ENCODE measurements at regions not wholly inside any gene's neighbourhood (a gene's known extent, or its start where the extent isn't known, plus 50 kb on each side); places are given as distances from the start of the nearest gene placed in this dataset.

DNA sequence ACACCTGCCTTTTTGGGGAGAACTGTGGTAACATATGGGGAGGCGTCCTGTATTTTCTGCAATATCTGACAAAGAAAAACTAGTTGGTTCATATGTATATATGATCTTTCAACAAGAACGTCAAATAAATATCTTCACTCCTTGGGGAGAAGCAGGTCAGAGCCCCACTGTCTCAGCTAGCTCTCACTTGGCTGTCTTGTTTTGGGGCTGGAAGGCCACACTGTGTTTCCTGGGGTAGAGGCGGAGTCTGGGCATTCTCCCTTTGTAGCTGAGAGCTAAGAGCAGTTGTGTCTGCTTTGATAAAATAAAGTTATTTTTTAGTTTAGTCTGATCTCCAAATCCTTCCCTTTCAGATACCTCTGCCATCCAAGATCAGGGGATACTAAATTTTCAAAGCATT lies 83.9 kb upstream of the IGFBP3 start:
- Histone ChIP-seq H3K4me1 (ENCODE audit: insufficient read depth, low read length) (peaks cover 15% of the 10 kb centered on the region), H3K36me3 (ENCODE audit: insufficient read depth, low read length) (no peaks in the 10 kb centered on the region), H3K4me3 (ENCODE audit: insufficient read depth, low read depth, low read length) (no peak overlapping the region), H3K79me2 (ENCODE audit: insufficient read depth, low read length) (no peaks in the 10 kb centered on the region), H3K9me3 (ENCODE audit: insufficient read depth, low read depth, low read length) (no peaks in the 10 kb centered on the region), H3K4me2 (ENCODE audit: low read length) (peak overlapping the region; percentile 37), H3K27ac (ENCODE audit: low read depth, low read length) (no peak overlapping the region), H4K20me1 (ENCODE audit: insufficient read depth, low read length) (no peaks in the 10 kb centered on the region), H3K27me3 (ENCODE audit: insufficient read depth, low read length) (no peaks in the 10 kb centered on the region), H3K9ac (ENCODE audit: low read length) (no peak overlapping the region), H2AFZ (ENCODE audit: low read depth, low read length) (no peak overlapping the region)
- FAIRE-seq (no peak), DNase-seq (ENCODE audit: low read depth) (no peak)
- no peaks in the 10 kb centered on the region for H3K27me3 Mint-ChIP-seq (ENCODE audit: low read depth, unreplicated experiment)
- no peaks in the 10 kb centered on the region for H3K36me3 Mint-ChIP-seq (ENCODE audit: low read depth, unreplicated experiment)
- H3K4me1 Mint-ChIP-seq (ENCODE audit: low read depth, unreplicated experiment) = peaks cover 19% of the 10 kb centered on the region
- peaks cover 3% of the 10 kb centered on the region for H3K9me3 Mint-ChIP-seq (ENCODE audit: unreplicated experiment)
- H3K27ac Mint-ChIP-seq (ENCODE audit: unreplicated experiment) = no peak overlapping the region
- no peak overlapping the region for H3K4me3 Mint-ChIP-seq (ENCODE audit: unreplicated experiment)
- TF ChIP-seq EZH2 (IDR thresholded peaks at IDR 0.05; ENCODE audit: insufficient read depth, low read length) = no peak
- TF ChIP-seq, protein P1, sequence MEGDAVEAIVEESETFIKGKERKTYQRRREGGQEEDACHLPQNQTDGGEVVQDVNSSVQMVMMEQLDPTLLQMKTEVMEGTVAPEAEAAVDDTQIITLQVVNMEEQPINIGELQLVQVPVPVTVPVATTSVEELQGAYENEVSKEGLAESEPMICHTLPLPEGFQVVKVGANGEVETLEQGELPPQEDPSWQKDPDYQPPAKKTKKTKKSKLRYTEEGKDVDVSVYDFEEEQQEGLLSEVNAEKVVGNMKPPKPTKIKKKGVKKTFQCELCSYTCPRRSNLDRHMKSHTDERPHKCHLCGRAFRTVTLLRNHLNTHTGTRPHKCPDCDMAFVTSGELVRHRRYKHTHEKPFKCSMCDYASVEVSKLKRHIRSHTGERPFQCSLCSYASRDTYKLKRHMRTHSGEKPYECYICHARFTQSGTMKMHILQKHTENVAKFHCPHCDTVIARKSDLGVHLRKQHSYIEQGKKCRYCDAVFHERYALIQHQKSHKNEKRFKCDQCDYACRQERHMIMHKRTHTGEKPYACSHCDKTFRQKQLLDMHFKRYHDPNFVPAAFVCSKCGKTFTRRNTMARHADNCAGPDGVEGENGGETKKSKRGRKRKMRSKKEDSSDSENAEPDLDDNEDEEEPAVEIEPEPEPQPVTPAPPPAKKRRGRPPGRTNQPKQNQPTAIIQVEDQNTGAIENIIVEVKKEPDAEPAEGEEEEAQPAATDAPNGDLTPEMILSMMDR (IDR thresholded peaks at IDR 0.05; ENCODE audit: insufficient read depth, low read depth, low read length) = no peak

DNA sequence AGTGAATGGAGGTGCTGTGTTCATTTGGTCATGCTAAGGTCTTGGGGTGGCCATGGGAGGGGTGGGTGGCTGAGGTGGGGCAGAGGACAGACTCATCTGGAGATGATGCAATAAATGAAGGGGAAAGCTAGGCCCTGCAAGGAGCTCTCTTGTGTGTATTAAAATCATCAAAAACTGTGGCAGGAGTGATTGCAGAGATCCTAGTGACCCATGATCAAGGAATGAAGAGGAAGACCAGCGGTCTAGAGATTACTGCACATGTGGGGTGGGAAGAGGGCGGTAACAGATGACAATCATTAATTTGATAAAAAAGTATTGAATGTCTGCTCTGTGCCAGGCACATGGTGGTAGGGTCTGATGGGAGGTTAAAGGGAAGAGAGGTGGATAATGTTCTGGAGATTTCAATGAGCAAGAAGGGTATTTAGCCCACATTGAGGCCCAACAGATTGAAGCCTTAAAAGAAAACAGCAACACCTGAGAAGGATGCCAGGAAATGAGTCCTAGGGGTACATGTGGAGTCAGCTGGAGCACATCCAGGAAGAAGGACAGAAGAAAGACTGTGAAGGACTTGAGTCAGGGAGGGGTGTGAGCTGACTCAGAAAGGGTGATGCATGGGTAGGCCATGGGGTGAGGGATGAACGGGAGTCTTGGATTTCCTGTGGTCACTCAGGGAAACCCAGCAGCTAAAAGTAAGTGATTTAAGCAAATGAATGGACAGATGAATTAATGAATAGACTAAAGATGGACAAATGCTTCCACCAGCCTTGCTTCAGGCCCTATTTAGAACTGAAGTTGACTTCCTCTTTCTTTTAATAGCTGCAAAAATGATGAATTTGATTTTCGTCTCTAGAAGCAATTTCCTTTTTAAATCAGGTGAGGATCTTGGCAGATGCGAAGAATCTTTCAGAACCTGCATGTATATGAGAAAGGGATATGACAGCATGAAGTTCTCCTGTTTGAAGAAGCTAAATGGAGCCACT lies 83.1 kb upstream of the IGFBP3 start:
- Histone ChIP-seq H3K27ac (ENCODE audit: low read depth, low read length) (peak overlapping the region; percentile 28), H3K36me3 (ENCODE audit: insufficient read depth, low read length) (no peaks in the 10 kb centered on the region), H3K9ac (ENCODE audit: low read length) (no peak overlapping the region), H2AFZ (ENCODE audit: low read depth, low read length) (no peak overlapping the region), H3K79me2 (ENCODE audit: insufficient read depth, low read length) (no peaks in the 10 kb centered on the region), H3K27me3 (ENCODE audit: insufficient read depth, low read length) (no peaks in the 10 kb centered on the region), H3K4me2 (ENCODE audit: low read length) (peak overlapping the region; percentile 37), H3K4me3 (ENCODE audit: insufficient read depth, low read depth, low read length) (no peak overlapping the region), H4K20me1 (ENCODE audit: insufficient read depth, low read length) (no peaks in the 10 kb centered on the region), H3K4me1 (ENCODE audit: insufficient read depth, low read length) (peaks cover 15% of the 10 kb centered on the region), H3K9me3 (ENCODE audit: insufficient read depth, low read depth, low read length) (no peaks in the 10 kb centered on the region)
- no peaks in the 10 kb centered on the region for H3K27me3 Mint-ChIP-seq (ENCODE audit: low read depth, unreplicated experiment)
- peak; percentile 92 for FAIRE-seq
- DNase-seq (ENCODE audit: low read depth) = peak; percentile 93
- no peaks in the 10 kb centered on the region for H3K36me3 Mint-ChIP-seq (ENCODE audit: low read depth, unreplicated experiment)
- H3K4me1 Mint-ChIP-seq (ENCODE audit: low read depth, unreplicated experiment) = peaks cover 19% of the 10 kb centered on the region
- no peak for TF ChIP-seq EZH2 (IDR thresholded peaks at IDR 0.05; ENCODE audit: insufficient read depth, low read length)
- TF ChIP-seq, protein P1 (IDR thresholded peaks at IDR 0.05; ENCODE audit: insufficient read depth, low read depth, low read length) = no peak
- H3K4me3 Mint-ChIP-seq (ENCODE audit: unreplicated experiment) = peak overlapping the region; percentile 8
- H3K9me3 Mint-ChIP-seq (ENCODE audit: unreplicated experiment) = peaks cover 3% of the 10 kb centered on the region
- H3K27ac Mint-ChIP-seq (ENCODE audit: unreplicated experiment) = no peak overlapping the region

GRCh38 chr7:46003161-46003560 lies 82.1 kb upstream of the IGFBP3 start:
- no peak overlapping the region for H3K4me2 ChIP-seq (ENCODE audit: low read length)
- H3K27me3 Mint-ChIP-seq (ENCODE audit: low read depth, unreplicated experiment) = no peaks in the 10 kb centered on the region
- no peak overlapping the region for H3K27ac ChIP-seq (ENCODE audit: low read depth, low read length)
- no peaks in the 10 kb centered on the region for H3K27me3 ChIP-seq (ENCODE audit: insufficient read depth, low read length)
- DNase-seq (ENCODE audit: low read depth) (peak; percentile 13), FAIRE-seq (no peak)
- H3K27ac Mint-ChIP-seq (ENCODE audit: unreplicated experiment) = no peak overlapping the region
- H3K4me3 Mint-ChIP-seq (ENCODE audit: unreplicated experiment) = no peak overlapping the region
- H3K9me3 ChIP-seq (ENCODE audit: insufficient read depth, low read depth, low read length) = no peaks in the 10 kb centered on the region
- H3K4me1 ChIP-seq (ENCODE audit: insufficient read depth, low read length) = peaks cover 15% of the 10 kb centered on the region
- H4K20me1 ChIP-seq (ENCODE audit: insufficient read depth, low read length) = no peaks in the 10 kb centered on the region
- TF ChIP-seq, protein P1 (IDR thresholded peaks at IDR 0.05; ENCODE audit: insufficient read depth, low read depth, low read length) = no peak
- no peak for TF ChIP-seq EZH2 (IDR thresholded peaks at IDR 0.05; ENCODE audit: insufficient read depth, low read length)
- H3K9ac ChIP-seq (ENCODE audit: low read length) = no peak overlapping the region
- H3K36me3 Mint-ChIP-seq (ENCODE audit: low read depth, unreplicated experiment) = no peaks in the 10 kb centered on the region
- no peak overlapping the region for H2AFZ ChIP-seq (ENCODE audit: low read depth, low read length)
- H3K79me2 ChIP-seq (ENCODE audit: insufficient read depth, low read length) = no peaks in the 10 kb centered on the region
- no peak overlapping the region for H3K4me3 ChIP-seq (ENCODE audit: insufficient read depth, low read depth, low read length)
- H3K4me1 Mint-ChIP-seq (ENCODE audit: low read depth, unreplicated experiment) = peaks cover 19% of the 10 kb centered on the region
- peaks cover 6% of the 10 kb centered on the region for H3K9me3 Mint-ChIP-seq (ENCODE audit: unreplicated experiment)
- H3K36me3 ChIP-seq (ENCODE audit: insufficient read depth, low read length) = no peaks in the 10 kb centered on the region
